ENCODE measurements at regions not wholly inside any gene's neighbourhood (a gene's known extent, or its start where the extent isn't known, plus 50 kb on each side); places are given as distances from the start of the nearest gene placed in this dataset.
"Not testable (repeated sequence)": the region's sequence is repeated elsewhere in the genome, so short reads cannot be mapped to it uniquely, and the experiment has no call there.

DNA sequence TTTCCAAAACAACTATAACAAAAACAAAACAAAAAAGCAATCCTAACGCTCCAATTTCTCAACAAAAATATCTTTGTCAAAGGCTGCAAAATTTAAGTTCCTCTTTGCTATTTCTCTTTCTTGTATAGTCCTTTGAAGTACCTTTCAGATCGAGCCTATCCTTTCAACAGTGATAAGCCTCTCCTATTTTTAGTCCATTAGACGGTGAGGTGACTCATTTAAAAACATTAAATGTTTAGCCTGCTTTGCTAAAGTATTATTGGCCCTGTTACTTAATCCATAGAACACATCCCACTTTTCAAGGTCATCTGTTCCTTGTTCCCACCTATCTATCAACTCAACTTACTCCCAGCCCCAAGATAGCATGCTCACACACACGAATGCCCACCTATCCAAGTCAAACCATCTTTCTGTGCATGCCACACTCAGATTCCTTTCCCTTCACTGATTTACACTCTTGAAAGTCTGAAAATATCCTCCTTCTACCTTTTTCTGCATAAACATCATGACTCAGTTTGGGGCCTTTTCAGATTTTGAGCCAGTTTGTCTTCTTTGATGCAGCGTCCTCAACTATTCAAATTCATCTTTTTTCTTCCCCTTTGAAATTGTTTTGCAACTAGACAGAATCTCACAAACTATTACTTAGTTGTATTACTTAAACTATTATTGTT is 224.9 kb upstream of the TMEM229A start:
- DNase-seq (ENCODE audit: low read depth in 4 of 4, low spot score in 2 of 4) = no peak

- DNase-seq (ENCODE audit: low read depth in 4 of 4, low spot score in 2 of 4) = no peak
These were observed 222.3 kb upstream of the TMEM229A start for GRCh38 chr7:124255041-124255655.

- no peak for DNase-seq (ENCODE audit: low read depth in 4 of 4, low spot score in 2 of 4)
These were observed 221.5 kb upstream of the TMEM229A start for GRCh38 chr7:124254396-124254795.

GRCh38 chr7:124251636-124252035 is 218.8 kb upstream of the TMEM229A start:
- no peak for DNase-seq (ENCODE audit: low read depth in 4 of 4, low spot score in 2 of 4)

DNA sequence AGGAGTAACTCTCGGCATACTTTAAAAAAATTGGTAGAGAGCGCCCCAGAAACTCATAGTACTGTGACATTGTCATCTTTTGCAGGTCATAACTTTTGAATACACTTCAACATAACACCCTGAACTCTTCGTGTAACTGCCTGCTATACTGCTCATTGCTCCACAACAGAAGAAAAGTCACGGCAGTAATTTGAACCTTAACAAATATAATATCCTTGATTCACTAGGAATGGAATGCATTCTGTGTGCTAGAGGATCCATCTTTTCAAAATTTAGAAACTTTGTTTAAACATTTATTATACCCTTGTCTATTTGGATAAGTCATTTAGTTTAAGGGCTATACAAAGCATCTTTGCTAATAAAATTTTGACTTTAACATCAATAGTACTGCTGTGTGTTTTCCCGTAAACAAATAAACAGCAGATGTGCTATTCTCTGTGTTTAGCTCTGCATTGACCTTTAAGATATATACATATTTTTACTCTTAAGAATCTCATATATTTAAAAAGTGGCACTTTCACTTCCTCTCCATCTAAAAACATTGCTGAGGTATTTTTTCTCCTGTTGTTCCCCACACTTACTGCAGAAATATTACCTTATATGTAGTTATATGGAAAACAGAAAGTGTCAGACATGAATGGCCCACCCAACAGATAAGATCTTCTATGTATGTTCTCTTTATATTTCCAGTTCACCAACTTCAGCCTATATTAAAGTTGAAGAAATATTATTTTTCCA is 217.6 kb upstream of the TMEM229A start:
- no peak for DNase-seq (ENCODE audit: low read depth in 4 of 4, low spot score in 2 of 4)

DNA sequence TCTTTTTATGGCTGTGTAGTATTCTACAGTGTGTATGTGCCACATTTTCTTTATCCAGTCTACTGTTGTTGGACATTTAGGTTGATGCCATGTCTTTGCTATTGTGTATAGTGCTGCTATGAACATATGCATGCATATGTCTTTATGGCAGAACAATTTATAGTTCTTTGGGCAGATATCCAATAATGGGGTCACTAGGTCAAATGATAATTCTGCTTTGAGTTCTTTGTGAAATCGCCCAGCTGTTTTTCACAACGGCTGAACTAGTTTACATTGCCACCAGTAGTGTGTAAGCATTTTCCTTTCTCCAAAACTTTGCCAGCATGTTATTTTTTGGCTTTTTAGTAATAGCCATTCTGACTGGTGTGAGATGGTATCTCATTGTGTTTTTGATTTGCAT is 214.8 kb upstream of the TMEM229A start:
- DNase-seq (ENCODE audit: low read depth in 4 of 4, low spot score in 2 of 4) = no peak

DNA sequence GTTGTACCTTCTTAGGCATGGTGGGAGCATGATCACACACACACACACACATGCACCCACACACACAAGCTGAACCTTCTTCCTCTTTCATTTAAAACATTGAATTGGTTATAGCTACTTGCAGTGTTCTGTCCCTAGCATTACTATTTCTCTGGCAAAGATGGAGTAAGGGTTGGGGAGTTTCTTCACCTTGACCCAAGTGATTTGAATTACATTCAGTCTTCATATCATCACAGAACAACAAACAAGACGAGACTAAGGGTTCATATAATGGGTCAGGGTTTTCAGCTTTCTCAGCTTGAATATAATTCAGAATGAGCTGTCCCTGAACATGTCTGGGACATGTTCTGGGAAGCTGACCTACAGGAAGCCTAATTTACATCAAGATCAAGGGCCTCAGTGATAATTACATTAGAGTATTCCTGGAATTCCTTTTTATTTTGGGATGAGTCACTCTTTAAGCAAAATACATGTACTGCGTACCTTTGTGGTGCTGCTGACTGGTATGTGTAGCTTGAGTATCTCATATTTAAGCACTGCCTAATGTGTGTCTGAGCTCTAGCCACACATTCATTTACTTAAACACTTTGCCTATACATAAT is 213.5 kb upstream of the TMEM229A start:
- DNase-seq (ENCODE audit: low read depth in 4 of 4, low spot score in 2 of 4) = no peak

DNA sequence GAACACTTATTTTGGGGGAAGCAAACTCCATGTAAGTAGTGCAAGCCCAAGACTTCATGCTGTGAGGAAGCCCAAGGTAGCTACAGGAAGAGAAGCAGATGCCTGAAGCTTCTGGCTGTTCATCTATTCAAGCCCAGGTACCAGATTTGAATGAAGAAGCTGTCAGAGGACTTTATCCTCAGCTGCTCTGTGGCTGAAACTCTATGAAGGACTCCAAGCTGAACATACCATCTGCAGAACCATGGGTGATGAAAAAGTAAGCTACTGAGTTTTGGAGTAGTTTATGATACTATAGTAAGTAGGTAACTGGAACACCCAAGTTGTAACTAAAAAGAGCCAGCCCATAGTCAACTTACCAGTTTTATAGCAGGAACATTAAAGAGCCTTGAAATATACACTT is 211.6 kb upstream of the TMEM229A start:
- DNase-seq (ENCODE audit: low read depth in 4 of 4, low spot score in 2 of 4) = not testable (repeated sequence)

- no peak for DNase-seq (ENCODE audit: low read depth in 4 of 4, low spot score in 2 of 4)
These were observed 186.8 kb upstream of the TMEM229A start for GRCh38 chr7:124219681-124220080.

GRCh38 chr7:124208642-124209041 is 175.8 kb upstream of the TMEM229A start:
- no peak for DNase-seq (ENCODE audit: low read depth in 4 of 4, low spot score in 2 of 4)

DNA sequence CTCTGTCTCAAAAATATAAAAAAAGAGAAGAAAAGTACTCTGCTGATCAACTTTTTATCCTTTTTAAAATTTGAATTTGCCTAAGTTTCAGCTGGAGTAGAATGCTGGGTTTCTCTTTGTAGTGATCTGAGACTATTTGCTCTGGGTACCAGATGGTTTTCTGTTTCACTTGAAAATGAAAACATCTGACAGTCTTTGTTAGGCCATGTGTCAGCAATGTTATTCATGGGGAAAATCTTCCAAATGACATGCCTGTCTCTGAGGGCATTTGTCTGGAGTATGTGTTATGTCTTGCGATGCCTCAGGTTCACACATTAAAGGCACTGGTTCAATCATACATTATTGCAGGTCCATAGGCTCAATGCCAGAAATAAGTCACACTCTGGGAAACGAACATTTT is 175.3 kb upstream of the TMEM229A start:
- no peak for DNase-seq (ENCODE audit: low read depth in 4 of 4, low spot score in 2 of 4)

DNA sequence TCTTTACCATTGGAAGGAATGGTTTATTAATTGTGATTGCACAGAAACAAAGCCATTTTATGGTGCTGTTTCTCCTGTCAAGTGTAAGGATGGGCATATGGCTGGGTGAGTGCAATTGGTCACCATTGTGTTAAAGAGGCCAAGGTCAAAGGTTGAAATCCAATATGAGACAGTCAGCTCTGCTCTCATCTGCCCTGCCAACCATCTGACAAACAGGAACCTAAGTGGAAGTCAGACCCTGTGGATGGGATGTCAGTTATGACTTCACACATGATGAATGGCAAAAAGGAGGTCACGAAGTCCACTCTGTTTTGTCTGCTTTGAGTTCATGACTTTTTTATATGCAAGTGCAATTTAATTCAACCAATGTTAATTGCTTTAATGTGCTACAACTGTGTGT is 172.7 kb upstream of the TMEM229A start:
- no peak for DNase-seq (ENCODE audit: low read depth in 4 of 4, low spot score in 2 of 4)

- no peak for DNase-seq (ENCODE audit: low read depth in 4 of 4, low spot score in 2 of 4)
These were observed 169.7 kb upstream of the TMEM229A start for GRCh38 chr7:124202546-124202945.

DNA sequence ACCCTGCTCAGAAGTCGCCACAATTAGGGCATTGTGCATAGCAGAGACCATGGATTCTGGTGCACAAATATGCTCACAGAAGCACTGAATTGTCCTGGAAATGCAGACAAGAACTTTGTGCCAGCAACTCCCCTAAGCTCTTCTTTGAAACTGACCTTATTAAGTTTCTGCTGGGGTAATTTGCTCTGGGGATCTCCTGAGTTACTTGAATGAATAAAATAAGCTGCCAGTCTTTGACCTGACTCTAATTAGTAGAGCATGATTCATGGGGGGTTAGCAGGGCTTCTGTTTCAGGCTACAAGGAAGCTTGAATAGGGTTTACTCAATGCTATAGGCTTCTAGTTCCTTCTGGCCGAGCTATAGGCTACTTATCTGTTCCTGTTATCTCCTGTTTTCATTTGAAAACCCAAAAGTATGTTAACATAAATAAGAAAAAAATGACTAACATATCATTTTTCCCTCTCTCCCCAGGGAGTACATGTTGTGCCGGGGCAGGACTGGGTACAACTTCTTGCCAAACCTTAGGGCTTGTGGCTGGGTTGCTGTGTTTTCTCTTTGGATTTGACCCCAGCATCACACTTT is 169.0 kb upstream of the TMEM229A start:
- peak in 3 of 4 donors; percentile 2 to 7 (median 4) for DNase-seq (ENCODE audit: low read depth in 4 of 4, low spot score in 2 of 4)

DNA sequence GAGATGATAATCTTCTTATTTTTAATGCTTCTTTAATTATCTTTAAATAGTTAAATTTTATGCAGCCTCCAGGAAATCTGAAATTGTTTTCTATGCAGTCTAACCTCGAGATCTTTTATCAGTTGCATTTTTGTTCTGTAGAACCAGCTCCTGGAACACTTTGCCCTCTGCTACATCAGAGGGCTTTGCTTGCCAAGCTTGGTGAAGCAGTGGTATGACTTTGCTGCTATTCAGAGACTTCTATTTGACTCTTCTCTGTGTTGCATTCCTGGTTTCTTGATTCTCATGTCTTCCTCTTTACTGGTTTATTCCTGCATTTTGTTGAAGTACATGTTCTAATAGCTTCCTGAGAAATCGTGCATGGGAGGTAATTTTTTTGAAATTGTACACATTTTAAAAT is 163.7 kb upstream of the TMEM229A start:
- no peak for DNase-seq (ENCODE audit: low read depth in 4 of 4, low spot score in 2 of 4)

- DNase-seq (ENCODE audit: low read depth in 4 of 4, low spot score in 2 of 4) = no peak
These were observed 160.0 kb upstream of the TMEM229A start for GRCh38 chr7:124192885-124193284.

- no peak for DNase-seq (ENCODE audit: low read depth in 4 of 4, low spot score in 2 of 4)
These were observed 158.8 kb upstream of the TMEM229A start for GRCh38 chr7:124191713-124192112.

DNA sequence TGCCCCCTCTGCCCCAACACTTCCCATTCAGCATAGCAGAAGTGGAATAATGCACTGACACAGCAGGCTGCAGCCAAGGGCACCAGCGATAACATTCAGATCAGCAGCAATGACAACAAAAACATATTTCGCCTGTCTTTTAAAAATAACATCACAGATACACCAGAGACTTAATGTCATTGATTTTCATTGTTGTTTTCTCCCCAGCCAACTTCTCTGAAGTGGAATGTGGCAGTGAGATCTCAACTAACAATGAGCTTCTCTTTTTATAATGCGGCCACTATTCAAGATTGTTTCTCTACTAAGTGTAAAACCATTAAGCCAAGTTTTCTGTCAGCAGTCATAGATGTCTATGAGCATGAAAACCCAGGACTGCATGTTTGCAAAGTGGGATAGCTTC is 158.2 kb upstream of the TMEM229A start:
- DNase-seq (ENCODE audit: low read depth in 4 of 4, low spot score in 2 of 4) = no peak

- no peak for DNase-seq (ENCODE audit: low read depth in 4 of 4, low spot score in 2 of 4)
These were observed 155.7 kb upstream of the TMEM229A start for GRCh38 chr7:124188576-124188975.

DNA sequence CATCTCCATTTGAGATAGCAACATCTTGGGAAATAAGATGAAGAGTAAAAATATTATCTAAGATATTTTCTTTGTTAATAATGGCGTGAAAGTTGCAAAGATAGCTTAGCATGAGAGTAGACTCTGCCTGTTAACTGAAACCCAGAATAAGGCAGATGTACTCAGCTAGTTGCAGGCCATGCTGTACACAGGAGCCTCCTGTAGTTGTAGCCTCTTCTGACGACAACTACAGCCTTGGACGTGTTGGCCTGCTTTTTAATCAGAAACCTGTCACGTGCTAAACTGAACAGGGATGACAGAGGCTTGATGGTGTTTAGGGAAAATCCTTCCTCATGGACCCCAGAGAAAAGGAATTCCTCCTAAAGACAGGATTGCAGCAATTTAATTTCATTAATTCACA is 155.1 kb upstream of the TMEM229A start:
- DNase-seq (ENCODE audit: low read depth in 4 of 4, low spot score in 2 of 4) = no peak

GRCh38 chr7:124183649-124184048 is 150.8 kb upstream of the TMEM229A start:
- DNase-seq (ENCODE audit: low read depth in 4 of 4, low spot score in 2 of 4) = no peak
